ENCODE measurements at regions not wholly inside any gene's neighbourhood (a gene's known extent, or its start where the extent isn't known, plus 50 kb on each side); places are given as distances from the start of the nearest gene placed in this dataset.

GRCh38 chr18:24561369-24561965 lies 101.0 kb downstream of the HRH4 start:
- no peak for DNase-seq (ENCODE audit: low spot score)

- no peak for DNase-seq (ENCODE audit: low spot score)
Observed at GRCh38 chr18:24567199-24567598, 106.8 kb downstream of the HRH4 start.

GRCh38 chr18:24570716-24571115 lies 110.3 kb downstream of the HRH4 start:
- no peak for DNase-seq (ENCODE audit: low spot score)

GRCh38 chr18:24582771-24583170 lies 122.3 kb downstream of the HRH4 start:
- no peak for DNase-seq (ENCODE audit: low spot score)

- no peak for DNase-seq (ENCODE audit: low spot score)
Observed at GRCh38 chr18:24584205-24584604, 123.8 kb downstream of the HRH4 start.

- no peak for DNase-seq (ENCODE audit: low spot score)
Observed at GRCh38 chr18:24584813-24585212, 124.4 kb downstream of the HRH4 start.

GRCh38 chr18:24585996-24586566 lies 125.6 kb downstream of the HRH4 start:
- no peak for DNase-seq (ENCODE audit: low spot score)

- DNase-seq (ENCODE audit: low spot score): no peak
Observed at GRCh38 chr18:24586662-24587360, 126.4 kb downstream of the HRH4 start.

GRCh38 chr18:24588440-24588839 lies 128.0 kb downstream of the HRH4 start:
- DNase-seq (ENCODE audit: low spot score): no peak

GRCh38 chr18:24590946-24591345 lies 130.5 kb downstream of the HRH4 start:
- DNase-seq (ENCODE audit: low spot score): no peak

- DNase-seq (ENCODE audit: low spot score): no peak
Observed at GRCh38 chr18:24593401-24593800, 133.0 kb downstream of the HRH4 start.

GRCh38 chr18:24593886-24594285 lies 133.4 kb downstream of the HRH4 start:
- no peak for DNase-seq (ENCODE audit: low spot score)

GRCh38 chr18:24595561-24596031 lies 135.2 kb downstream of the HRH4 start:
- no peak for DNase-seq (ENCODE audit: low spot score)

- peak; percentile 47 for DNase-seq (ENCODE audit: low spot score)
Observed at GRCh38 chr18:24600076-24600654, 139.7 kb downstream of the HRH4 start.

GRCh38 chr18:24601585-24601984 lies 141.1 kb downstream of the HRH4 start:
- DNase-seq (ENCODE audit: low spot score): no peak

- DNase-seq (ENCODE audit: low spot score): no peak
Observed at GRCh38 chr18:24602201-24602600, 141.8 kb downstream of the HRH4 start.

GRCh38 chr18:24603151-24603550 lies 142.7 kb downstream of the HRH4 start:
- no peak for DNase-seq (ENCODE audit: low spot score)

GRCh38 chr18:24605444-24605843 lies 145.0 kb downstream of the HRH4 start:
- DNase-seq (ENCODE audit: low spot score): no peak

- no peak for DNase-seq (ENCODE audit: low spot score)
Observed at GRCh38 chr18:24609254-24609653, 148.8 kb downstream of the HRH4 start.

GRCh38 chr18:24611075-24611474 lies 150.6 kb downstream of the HRH4 start:
- no peak for DNase-seq (ENCODE audit: low spot score)

GRCh38 chr18:24613896-24614640 lies 153.6 kb downstream of the HRH4 start:
- DNase-seq (ENCODE audit: low spot score): no peak

GRCh38 chr18:24616653-24617052 lies 156.2 kb downstream of the HRH4 start:
- DNase-seq (ENCODE audit: low spot score): no peak

Measured in putamen (tissue), 1 donor.